ENCODE measurements at regions not wholly inside any gene's neighbourhood (a gene's known extent, or its start where the extent isn't known, plus 50 kb on each side); places are given as distances from the start of the nearest gene placed in this dataset.

DNA sequence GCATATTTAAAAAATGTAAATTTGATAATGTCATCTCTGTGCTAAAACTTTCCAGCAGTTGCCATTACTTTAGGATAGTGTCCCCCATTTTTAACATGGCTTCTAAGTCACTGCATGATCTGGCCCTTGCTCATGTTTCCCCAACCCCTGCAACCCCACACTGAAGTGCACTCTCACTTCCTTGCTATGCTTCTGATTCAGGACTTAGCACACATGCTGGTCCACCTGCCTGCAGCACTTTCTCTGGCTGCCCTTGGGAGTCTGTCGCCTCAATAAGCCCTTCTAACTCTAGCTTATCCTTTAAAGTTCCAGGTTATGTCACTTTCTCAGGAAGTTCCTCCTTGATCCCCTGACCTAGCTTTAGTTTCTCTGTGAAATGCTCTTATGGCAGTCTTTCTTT, 241.0 kb downstream of the POSTN start:
- no peak for DNase-seq

GRCh38 chr13:37353911-37354310, 244.7 kb downstream of the POSTN start:
- DNase-seq, result no peak

DNA sequence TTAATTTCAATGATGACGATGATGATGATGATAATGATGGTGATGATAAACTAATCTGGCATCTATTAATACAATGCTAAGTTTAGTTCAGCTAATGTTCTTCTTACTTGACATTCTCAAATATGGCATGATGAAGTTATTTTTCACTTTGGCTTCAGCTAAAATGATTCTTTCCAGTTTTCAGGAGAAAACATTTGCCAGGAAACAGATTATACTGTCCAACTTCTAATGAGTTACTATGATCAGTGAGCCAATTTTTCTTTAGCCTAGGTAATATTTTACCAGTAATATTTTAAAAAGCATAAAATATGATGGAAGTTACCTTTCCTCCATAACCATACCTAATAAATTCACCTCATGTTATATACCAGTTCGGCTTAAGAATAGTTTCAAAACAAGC, 245.7 kb upstream of the CSNK1A1L start:
- no peak for DNase-seq

- DNase-seq, result no peak
Measured at GRCh38 chr13:37349916-37350315, 244.5 kb upstream of the CSNK1A1L start.

DNA sequence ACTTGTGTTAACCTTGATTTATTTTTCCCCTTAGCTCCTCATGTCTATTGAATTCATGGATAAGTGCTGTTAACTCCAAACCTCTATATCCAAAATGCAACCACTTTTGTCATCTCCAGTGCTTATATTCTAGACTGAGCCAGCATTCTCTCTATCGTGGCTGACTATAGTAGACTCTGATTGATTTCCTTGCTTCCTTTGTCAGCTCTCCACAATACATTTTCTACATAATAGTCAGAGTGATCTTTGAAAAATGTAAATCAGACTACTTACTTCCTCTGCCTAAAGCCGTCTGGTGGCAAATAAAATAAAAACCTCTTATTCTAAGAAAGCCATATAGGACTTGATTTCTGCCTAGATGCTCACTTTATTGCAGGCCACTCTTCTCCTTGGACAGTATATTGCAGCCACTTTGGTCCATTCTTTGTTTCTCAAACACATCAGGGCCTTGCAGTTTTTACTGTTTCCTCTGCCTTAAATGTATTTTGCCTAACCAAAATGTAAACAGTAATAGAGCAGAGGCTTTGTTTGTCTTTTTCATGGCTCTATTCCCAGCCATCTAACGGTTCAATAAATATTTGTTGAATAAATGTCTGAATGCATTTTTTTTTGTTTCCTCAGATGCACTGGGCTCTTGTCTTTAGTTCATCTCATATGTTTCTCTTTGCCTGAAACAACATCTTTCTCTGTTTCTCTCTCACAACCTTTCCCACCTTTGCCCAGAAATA, 243.6 kb upstream of the CSNK1A1L start:
- peak; percentile 13 for DNase-seq

GRCh38 chr13:37345869-37346268, 240.4 kb upstream of the CSNK1A1L start:
- DNase-seq, result no peak

DNA sequence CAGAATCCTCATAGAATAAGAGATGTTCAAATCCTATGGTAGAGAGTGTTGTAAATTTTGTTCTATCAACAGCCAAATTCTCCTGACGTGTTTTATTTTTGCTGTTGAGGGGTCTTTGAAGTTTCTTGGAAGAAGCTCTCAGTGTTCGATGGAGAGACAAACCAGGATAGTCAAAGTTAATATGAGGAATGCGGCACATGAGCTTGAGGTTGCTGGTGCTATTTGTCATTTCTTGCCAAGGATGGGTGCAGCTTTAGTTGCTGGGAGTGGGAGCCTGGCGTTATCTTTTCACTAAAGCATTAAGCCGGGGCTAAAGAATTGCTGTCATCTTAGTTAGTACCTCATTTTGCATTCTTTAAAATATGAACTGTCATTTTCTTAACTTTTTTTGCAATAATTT, 239.9 kb upstream of the CSNK1A1L start:
- no peak for DNase-seq

DNA sequence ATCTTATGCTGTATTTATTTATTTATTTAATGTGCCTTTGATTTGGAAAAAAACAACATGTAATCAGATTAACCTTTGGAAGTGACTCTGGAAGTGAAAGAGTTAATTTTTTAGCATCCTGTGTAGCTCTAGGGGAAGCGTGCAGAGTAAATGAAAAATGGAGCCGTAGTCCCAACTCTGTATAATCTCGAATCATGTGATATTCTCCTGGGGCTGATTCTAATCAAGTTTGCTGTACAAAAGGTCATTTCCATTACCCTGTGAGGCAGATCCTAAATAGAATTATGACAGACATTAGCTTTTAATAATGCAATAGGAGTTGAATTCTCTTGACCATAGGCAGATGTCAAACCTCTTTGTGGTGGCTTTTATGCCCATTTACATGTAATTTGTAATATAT, 238.6 kb upstream of the CSNK1A1L start:
- DNase-seq, result no peak

- DNase-seq, result no peak
Measured at GRCh38 chr13:37342205-37342604, 236.7 kb upstream of the CSNK1A1L start.

GRCh38 chr13:37340901-37341670, 235.6 kb upstream of the CSNK1A1L start:
- DNase-seq, result peak; percentile 5

DNA sequence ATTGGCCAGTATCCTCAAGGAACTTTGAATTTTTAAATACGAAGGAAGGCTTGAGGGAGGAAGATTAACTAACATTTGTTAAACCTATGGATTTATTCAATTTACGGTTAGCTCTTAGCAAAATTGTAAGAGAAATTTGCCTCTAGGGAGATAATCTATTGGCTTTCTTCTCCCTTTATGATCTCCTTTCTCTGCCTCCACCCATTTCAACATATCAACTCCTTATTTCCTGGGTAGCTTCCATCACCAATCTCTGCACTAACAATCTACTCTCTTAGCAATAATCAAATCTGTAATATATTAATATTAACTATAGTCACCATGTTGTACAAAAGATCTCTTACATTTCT, 233.9 kb upstream of the CSNK1A1L start:
- no peak for DNase-seq

- no peak for DNase-seq
Measured at GRCh38 chr13:37338726-37339385, 233.4 kb upstream of the CSNK1A1L start.

DNA sequence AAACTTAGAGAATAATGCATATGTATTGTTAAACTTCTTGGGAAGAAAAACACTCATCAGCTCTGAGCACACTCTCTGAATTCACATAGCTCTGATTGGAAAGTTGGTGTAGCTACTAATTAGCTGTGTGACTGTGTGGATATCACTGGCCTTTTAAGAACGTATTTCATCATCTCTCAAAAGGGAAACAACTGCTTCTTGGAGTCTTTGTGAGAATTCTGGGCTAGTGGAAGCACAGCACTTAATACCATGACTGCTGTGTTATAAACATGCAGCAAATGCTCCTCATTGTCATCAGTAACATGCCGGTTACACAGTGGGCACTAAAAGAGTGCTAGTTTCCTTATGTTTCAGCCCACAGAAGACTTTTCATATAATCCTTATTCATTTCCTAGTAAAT, 220.9 kb upstream of the CSNK1A1L start:
- DNase-seq, result no peak

GRCh38 chr13:37319031-37319443, 213.6 kb upstream of the CSNK1A1L start:
- no peak for DNase-seq

- DNase-seq, result no peak
Measured at GRCh38 chr13:37316935-37317334, 211.5 kb upstream of the CSNK1A1L start.

DNA sequence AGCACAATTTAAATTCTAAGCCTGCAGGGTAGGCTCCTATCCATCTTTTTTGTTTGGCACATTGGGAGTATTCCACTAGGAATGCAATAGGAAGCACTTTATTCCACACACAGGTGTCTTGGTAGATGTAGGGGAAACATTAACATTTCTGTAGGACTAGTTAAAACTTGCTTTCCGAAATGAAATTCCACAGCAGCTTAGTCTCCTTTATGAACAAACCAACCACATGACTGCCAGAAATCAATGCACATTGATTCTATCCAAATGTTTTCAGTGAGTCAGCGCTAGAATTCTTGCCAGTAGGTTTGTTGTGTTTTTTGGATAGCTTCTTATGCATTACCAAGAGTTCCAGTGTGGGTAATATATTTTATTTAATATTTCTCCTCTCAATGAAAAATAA, 207.9 kb upstream of the CSNK1A1L start:
- no peak for DNase-seq

GRCh38 chr13:37306778-37307544, 201.5 kb upstream of the CSNK1A1L start:
- DNase-seq, result no peak

- DNase-seq, result no peak
Measured at GRCh38 chr13:37303606-37304005, 198.1 kb upstream of the CSNK1A1L start.

DNA sequence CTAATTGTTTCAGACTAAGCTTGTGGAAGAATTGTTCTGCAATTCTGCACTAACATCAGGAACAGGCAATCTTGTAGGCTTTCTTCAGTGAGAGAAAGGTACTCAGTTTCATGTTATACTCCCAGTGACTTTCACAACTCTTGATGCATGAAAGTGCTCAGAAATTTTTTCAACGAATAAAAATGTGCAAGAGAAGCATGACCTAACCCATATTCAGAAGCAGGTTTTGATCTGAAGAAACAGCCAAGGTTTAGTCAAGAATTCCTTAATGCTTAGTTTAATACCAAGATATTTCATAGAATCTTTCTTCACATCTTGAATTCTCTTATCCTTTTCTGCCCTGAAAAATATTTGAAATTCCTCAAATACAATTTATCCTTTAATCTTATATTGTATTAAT, 197.2 kb upstream of the CSNK1A1L start:
- DNase-seq, result no peak

GRCh38 chr13:37295573-37295972, 190.1 kb upstream of the CSNK1A1L start:
- no peak for DNase-seq

- DNase-seq, result no peak
Measured at GRCh38 chr13:37295071-37295470, 189.6 kb upstream of the CSNK1A1L start.

DNA sequence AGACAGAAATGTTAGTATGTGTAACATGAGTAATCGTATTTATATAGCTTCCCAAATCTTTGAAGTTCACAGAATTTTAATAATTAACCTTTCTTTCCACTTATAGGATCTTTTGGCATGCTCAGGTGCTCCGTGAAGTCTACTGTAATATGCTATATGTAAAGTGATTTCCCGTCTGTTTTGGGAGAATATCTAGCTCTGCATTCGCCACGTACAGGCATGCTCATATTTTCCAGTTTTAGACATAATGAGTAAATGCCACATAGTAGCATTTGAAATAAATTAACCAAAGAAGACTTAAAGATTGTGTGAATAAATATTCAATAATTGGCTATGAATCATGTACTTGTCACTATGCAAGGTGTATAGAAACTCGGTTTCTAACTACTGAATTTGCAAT, 189.0 kb upstream of the CSNK1A1L start:
- DNase-seq, result no peak

- no peak for DNase-seq
Measured at GRCh38 chr13:37293295-37293694, 187.8 kb upstream of the CSNK1A1L start.

Data from DMS53 (cell line).